ENCODE measurements at regions not wholly inside any gene's neighbourhood (a gene's known extent, or its start where the extent isn't known, plus 50 kb on each side); places are given as distances from the start of the nearest gene placed in this dataset.

GRCh38 chr6:103820148-103820547 lies 1039.6 kb downstream of the HACE1 start:
- TF ChIP-seq, protein P1, sequence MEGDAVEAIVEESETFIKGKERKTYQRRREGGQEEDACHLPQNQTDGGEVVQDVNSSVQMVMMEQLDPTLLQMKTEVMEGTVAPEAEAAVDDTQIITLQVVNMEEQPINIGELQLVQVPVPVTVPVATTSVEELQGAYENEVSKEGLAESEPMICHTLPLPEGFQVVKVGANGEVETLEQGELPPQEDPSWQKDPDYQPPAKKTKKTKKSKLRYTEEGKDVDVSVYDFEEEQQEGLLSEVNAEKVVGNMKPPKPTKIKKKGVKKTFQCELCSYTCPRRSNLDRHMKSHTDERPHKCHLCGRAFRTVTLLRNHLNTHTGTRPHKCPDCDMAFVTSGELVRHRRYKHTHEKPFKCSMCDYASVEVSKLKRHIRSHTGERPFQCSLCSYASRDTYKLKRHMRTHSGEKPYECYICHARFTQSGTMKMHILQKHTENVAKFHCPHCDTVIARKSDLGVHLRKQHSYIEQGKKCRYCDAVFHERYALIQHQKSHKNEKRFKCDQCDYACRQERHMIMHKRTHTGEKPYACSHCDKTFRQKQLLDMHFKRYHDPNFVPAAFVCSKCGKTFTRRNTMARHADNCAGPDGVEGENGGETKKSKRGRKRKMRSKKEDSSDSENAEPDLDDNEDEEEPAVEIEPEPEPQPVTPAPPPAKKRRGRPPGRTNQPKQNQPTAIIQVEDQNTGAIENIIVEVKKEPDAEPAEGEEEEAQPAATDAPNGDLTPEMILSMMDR (IDR thresholded peaks at IDR 0.05), result no peak
- TF ChIP-seq POLR2A (IDR thresholded peaks at IDR 0.05) (no peak), EP300 (IDR thresholded peaks at IDR 0.05) (no peak)

Data from tibial nerve (tissue), 4 donors.